Nephron progenitor cell (in vitro differentiated cells): ENCODE measurements at regions not wholly inside any gene's neighbourhood (a gene's known extent, or its start where the extent isn't known, plus 50 kb on each side); places are given as distances from the start of the nearest gene placed in this dataset.

Experiments
- DNase-seq: peaks from one replicate; pipeline ENCODE4 v3.0.0; 2021
- H3K27ac Mint-ChIP-seq: 2 replicates; pipeline ENCODE4 v1.8.0; 2021; ENCODE audit warnings: mild to moderate bottlenecking, moderate library complexity, mixed read lengths
- H3K27me3 Mint-ChIP-seq: 2 replicates; pipeline ENCODE4 v1.8.0; 2021; ENCODE audit warnings: mild to moderate bottlenecking, low read depth, mixed read lengths; ENCODE audit not compliant: poor library complexity
- H3K36me3 Mint-ChIP-seq: 2 replicates; pipeline ENCODE4 v1.8.0; 2021; ENCODE audit warnings: low read depth, mixed read lengths
- H3K4me1 Mint-ChIP-seq: 2 replicates; pipeline ENCODE4 v1.8.0; 2021; ENCODE audit warnings: mixed read lengths
- H3K4me3 Mint-ChIP-seq: 2 replicates; pipeline ENCODE4 v1.8.0; 2021; ENCODE audit warnings: mild to moderate bottlenecking, moderate library complexity, mixed read lengths
- H3K9me3 Mint-ChIP-seq: 2 replicates; pipeline ENCODE4 v1.8.0; 2021; ENCODE audit warnings: mild to moderate bottlenecking, moderate library complexity, mixed read lengths
- TF ChIP-seq, protein P1 (sequence below): fragments of 200-600 bp; sonication (generic); IDR thresholded peaks from 2 replicates; pipeline ENCODE4 v1.5.0; 2021; ENCODE audit warnings: antibody characterized with exemption

DNA sequence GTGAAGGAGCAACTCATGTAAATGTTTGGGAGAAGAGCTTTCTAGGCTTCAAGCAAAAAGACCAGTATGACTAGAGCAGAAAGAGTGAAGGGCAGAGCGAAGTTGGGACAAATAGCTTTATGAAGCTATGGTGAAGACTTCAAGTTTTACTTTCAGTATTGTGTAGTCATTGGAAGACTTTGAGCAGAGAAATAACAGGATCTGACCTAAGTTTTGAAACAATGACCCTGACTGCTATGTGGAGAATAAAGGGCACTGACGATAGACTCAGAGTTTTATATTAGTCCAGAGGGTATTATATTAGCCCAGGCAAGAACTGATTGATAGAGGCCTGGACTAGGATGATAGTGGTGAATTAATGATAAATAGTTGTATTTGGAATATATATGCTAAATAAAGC is 187.3 kb downstream of the KTN1 start:
- H3K4me3 Mint-ChIP-seq: no peak overlapping the region
- H3K27ac Mint-ChIP-seq: no peak overlapping the region
- H3K9me3 Mint-ChIP-seq: peaks cover 14% of the 10 kb centered on the region
- DNase-seq: no peak
- H3K4me1 Mint-ChIP-seq: peaks cover 8% of the 10 kb centered on the region
- TF ChIP-seq, protein P1, sequence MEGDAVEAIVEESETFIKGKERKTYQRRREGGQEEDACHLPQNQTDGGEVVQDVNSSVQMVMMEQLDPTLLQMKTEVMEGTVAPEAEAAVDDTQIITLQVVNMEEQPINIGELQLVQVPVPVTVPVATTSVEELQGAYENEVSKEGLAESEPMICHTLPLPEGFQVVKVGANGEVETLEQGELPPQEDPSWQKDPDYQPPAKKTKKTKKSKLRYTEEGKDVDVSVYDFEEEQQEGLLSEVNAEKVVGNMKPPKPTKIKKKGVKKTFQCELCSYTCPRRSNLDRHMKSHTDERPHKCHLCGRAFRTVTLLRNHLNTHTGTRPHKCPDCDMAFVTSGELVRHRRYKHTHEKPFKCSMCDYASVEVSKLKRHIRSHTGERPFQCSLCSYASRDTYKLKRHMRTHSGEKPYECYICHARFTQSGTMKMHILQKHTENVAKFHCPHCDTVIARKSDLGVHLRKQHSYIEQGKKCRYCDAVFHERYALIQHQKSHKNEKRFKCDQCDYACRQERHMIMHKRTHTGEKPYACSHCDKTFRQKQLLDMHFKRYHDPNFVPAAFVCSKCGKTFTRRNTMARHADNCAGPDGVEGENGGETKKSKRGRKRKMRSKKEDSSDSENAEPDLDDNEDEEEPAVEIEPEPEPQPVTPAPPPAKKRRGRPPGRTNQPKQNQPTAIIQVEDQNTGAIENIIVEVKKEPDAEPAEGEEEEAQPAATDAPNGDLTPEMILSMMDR: no peak
- no peaks in the 10 kb centered on the region for H3K36me3 Mint-ChIP-seq
- H3K27me3 Mint-ChIP-seq: peaks cover 19% of the 10 kb centered on the region

DNA sequence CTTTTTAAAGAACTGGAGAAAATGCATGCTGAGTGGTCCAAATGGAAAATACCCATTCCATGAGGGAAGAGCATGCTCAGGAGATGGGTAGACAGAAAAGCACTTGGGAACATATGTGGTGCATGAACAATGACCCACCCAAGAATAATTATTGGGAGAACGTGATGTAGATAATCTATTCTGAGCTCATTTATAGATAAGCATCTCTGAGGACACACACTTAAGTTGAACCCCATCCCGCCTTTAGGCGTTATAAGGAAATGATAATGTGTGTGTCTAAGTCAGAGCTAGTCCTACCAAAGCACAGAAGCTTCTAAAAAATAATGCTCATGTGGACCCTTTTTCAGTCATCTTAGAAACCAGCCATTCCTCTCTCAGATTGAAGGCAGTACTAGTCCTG is 189.9 kb downstream of the KTN1 start:
- Mint-ChIP-seq H3K4me1 (no peaks in the 10 kb centered on the region), H3K27ac (no peak overlapping the region), H3K36me3 (no peaks in the 10 kb centered on the region), H3K27me3 (peaks cover 22% of the 10 kb centered on the region), H3K9me3 (peaks cover 6% of the 10 kb centered on the region), H3K4me3 (no peak overlapping the region)
- TF ChIP-seq, protein P1: no peak
- no peak for DNase-seq

DNA sequence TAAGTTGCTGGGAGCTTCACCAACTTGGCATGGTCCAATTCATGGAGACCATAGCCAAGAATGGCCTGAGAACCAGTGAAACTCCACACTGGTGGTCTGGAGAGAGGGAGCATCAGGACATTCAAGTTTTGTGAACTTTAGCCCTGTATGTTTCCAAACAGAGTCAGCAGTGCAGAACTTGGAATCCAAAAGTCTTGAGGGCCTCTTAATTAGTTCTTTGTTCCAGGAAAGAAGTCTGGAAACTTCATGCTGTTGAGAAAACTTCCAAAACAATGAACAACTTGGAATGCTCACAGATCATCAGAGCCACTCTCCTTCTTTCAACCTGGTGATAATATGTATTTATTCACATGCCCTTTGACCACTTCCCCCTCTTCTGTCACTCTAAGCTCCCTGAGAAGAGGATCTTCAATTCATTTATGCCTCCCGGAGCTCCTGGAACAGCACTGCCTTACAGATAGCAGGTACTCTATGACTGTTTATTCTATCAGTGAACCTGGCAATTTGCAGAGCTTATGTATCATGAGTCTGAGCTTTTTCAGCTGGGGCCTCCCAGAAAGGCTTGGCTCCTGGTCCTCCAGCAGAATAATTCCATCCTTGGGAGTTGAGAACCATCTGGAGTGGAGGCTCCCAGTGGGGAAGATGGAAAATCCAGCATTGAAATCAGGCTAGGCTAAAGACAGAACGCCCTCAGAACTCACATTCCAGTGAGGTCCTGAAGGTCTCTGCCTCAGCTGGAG is 191.4 kb downstream of the KTN1 start:
- Mint-ChIP-seq H3K36me3 (no peaks in the 10 kb centered on the region), H3K27ac (no peak overlapping the region), H3K9me3 (no peaks in the 10 kb centered on the region), H3K4me1 (no peaks in the 10 kb centered on the region), H3K27me3 (peaks cover 19% of the 10 kb centered on the region), H3K4me3 (no peak overlapping the region)
- TF ChIP-seq, protein P1: no peak
- DNase-seq: no peak

DNA sequence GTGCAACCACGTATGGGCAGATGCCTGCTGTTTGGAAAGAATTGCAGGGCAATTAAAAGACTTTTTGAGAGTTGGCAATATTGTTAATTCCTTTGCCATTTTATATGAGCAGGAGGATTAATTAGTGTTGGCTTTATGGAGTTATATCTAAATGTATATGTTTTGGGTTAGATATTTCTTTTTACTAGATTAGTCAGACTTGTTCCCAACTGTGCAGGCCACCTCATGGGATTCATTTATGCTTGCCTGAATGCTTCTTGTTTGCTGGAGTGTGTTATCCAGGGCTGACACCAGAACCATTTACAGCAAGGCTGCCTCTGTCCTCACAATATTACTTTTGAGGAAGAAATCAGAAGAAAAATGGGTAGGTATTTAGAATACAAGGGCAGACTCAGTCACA is 192.5 kb downstream of the KTN1 start:
- DNase-seq: no peak
- H3K4me1 Mint-ChIP-seq: no peaks in the 10 kb centered on the region
- H3K27me3 Mint-ChIP-seq: peaks cover 20% of the 10 kb centered on the region
- TF ChIP-seq, protein P1: no peak
- no peak overlapping the region for H3K27ac Mint-ChIP-seq
- no peak overlapping the region for H3K4me3 Mint-ChIP-seq
- H3K9me3 Mint-ChIP-seq: no peaks in the 10 kb centered on the region
- H3K36me3 Mint-ChIP-seq: no peaks in the 10 kb centered on the region

DNA sequence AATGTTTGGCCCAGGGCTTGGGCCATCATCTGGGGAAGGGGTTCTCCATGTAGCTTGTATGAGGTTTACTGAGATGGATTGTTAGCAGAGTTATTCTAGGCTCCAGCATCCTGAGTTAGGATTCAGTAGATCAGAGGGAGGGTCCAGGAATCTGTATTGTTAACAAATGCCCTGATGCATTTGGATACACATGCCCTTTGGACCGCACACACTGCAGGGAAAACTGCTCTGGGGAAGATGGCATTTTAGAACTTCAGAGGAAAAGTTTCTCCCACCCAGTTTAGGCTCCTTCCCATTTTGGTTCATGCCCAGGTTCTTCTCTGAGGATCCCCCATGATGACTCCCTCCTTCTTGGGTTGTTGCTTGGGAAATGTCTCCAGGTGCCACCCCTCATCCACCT is 193.3 kb downstream of the KTN1 start:
- no peaks in the 10 kb centered on the region for H3K9me3 Mint-ChIP-seq
- H3K36me3 Mint-ChIP-seq: no peaks in the 10 kb centered on the region
- no peak overlapping the region for H3K27ac Mint-ChIP-seq
- TF ChIP-seq, protein P1: no peak
- DNase-seq: no peak
- no peaks in the 10 kb centered on the region for H3K4me1 Mint-ChIP-seq
- no peak overlapping the region for H3K4me3 Mint-ChIP-seq
- H3K27me3 Mint-ChIP-seq: peaks cover 20% of the 10 kb centered on the region

DNA sequence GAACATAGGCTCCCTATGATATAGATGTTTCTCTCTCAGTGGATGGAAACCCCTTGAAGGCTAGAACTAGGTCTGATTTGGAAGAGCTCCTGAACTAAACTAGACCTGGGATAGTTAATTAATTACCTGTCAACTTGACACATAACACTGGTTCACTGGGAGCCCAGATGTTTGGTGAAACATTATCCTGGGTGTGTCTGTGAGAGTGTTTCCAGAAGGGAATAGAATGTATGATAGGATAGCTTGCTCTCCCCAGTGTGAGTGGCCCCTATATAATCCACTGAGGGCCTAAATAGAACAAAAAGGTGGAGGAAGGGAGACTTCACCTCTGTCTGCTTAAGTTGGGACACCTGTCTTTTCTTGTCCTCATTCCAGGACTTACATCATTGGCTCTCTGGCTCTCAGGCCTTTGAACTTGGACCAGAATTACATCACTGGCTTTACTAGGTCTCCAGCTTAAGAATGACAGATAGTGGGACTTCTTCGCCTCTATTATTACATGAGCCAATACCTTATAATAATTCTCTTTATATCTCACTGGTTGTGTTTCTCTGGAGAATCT is 194.1 kb downstream of the KTN1 start:
- TF ChIP-seq, protein P1: no peak

More for the DNA sequence above, 194.1 kb downstream of the KTN1 start:
- no peak for DNase-seq
- H3K4me3 Mint-ChIP-seq: no peak overlapping the region
- no peak overlapping the region for H3K27ac Mint-ChIP-seq
- H3K36me3 Mint-ChIP-seq: no peaks in the 10 kb centered on the region
- peaks cover 20% of the 10 kb centered on the region for H3K27me3 Mint-ChIP-seq
- no peaks in the 10 kb centered on the region for H3K4me1 Mint-ChIP-seq
- H3K9me3 Mint-ChIP-seq: no peaks in the 10 kb centered on the region
